GM23338 (cell line): ENCODE measurements at regions not wholly inside any gene's neighbourhood (a gene's known extent, or its start where the extent isn't known, plus 50 kb on each side); places are given as distances from the start of the nearest gene placed in this dataset.

Source experiments
- ATAC-seq: fragments of 200-7000 bp; cut with Tn5 transposase; 3 replicates; pipeline ENCODE4 v1.9.1; 2020
- DNase-seq: peaks from one replicate; pipeline ENCODE4 v3.0.0-alpha.2; 2015; ENCODE audit warnings: low spot score
- H2AFZ ChIP-seq: fragments of 200-600 bp; sonication (generic); 2 replicates; pipeline ENCODE4 v1.8.0; 2016; ENCODE audit warnings: antibody characterized with exemption, mild to moderate bottlenecking, moderate library complexity
- H3F3A ChIP-seq: fragments of 200-600 bp; sonication (generic); replicated peaks from 2 replicates; pipeline ENCODE4 v1.8.0; 2017; ENCODE audit warnings: antibody characterized with exemption, mixed run types, low read depth
- H3K27ac ChIP-seq: fragments of 200-600 bp; sonication (generic); 2 replicates; pipeline ENCODE4 v1.6.1; 2016; ENCODE audit warnings: low read depth
- H3K27me3 ChIP-seq: fragments of 200-600 bp; sonication (generic); 2 replicates; pipeline ENCODE4 v1.8.0; 2016; ENCODE audit warnings: mild to moderate bottlenecking, mixed run types, moderate library complexity; ENCODE audit not compliant: insufficient read depth
- H3K36me3 ChIP-seq: fragments of 200-600 bp; sonication (generic); 2 replicates; pipeline ENCODE4 v1.8.0; 2016; ENCODE audit warnings: mild to moderate bottlenecking; ENCODE audit not compliant: insufficient read depth
- H3K4me1 ChIP-seq: fragments of 200-600 bp; sonication (generic); 2 replicates; pipeline ENCODE4 v1.8.0; 2016; ENCODE audit warnings: mild to moderate bottlenecking, moderate library complexity; ENCODE audit not compliant: insufficient read depth
- H3K4me2 ChIP-seq: fragments of 200-600 bp; sonication (generic); 2 replicates; pipeline ENCODE4 v1.7.1; 2017; ENCODE audit warnings: mixed run types
- H3K4me3 ChIP-seq: fragments of 200-600 bp; sonication (generic); 2 replicates; pipeline ENCODE4 v1.6.1; 2016; ENCODE audit warnings: mixed run types
- H3K79me2 ChIP-seq: fragments of 200-600 bp; sonication (generic); replicated peaks from 2 replicates; pipeline ENCODE4 v1.8.0; 2017; ENCODE audit warnings: mild to moderate bottlenecking; ENCODE audit not compliant: insufficient read depth
- H3K9me2 ChIP-seq: fragments of 200-600 bp; sonication (generic); 2 replicates; pipeline ENCODE4 v1.8.0; 2017; ENCODE audit not compliant: insufficient read depth
- H4K20me1 ChIP-seq: fragments of 200-600 bp; sonication (generic); replicated peaks from 2 replicates; pipeline ENCODE4 v1.8.0; 2017; ENCODE audit warnings: mild to moderate bottlenecking; ENCODE audit not compliant: insufficient read depth
- H3K27ac Mint-ChIP-seq: 2 replicates; pipeline ENCODE4 v1.8.0; 2020; ENCODE audit warnings: inconsistent platforms, mild to moderate bottlenecking, moderate library complexity, mixed read lengths
- H3K27me3 Mint-ChIP-seq: 3 replicates; pipeline ENCODE4 v1.8.0; 2022; ENCODE audit warnings: low read depth, mild to moderate bottlenecking, moderate library complexity, mixed read lengths, inconsistent platforms; ENCODE audit not compliant: insufficient read depth, poor library complexity
- H3K36me3 Mint-ChIP-seq: 3 replicates; pipeline ENCODE4 v1.8.0; 2021; ENCODE audit warnings: low read depth, mild to moderate bottlenecking, inconsistent platforms, moderate library complexity, mixed read lengths
- H3K4me1 Mint-ChIP-seq: 3 replicates; pipeline ENCODE4 v1.8.0; 2020; ENCODE audit warnings: mild to moderate bottlenecking, inconsistent platforms, mixed read lengths
- H3K4me3 Mint-ChIP-seq: 3 replicates; pipeline ENCODE4 v1.8.0; 2021; ENCODE audit warnings: moderate library complexity, mild to moderate bottlenecking, inconsistent platforms, mixed read lengths
- H3K9me3 Mint-ChIP-seq: 3 replicates; pipeline ENCODE4 v1.8.0; 2020; ENCODE audit warnings: moderate library complexity, mild to moderate bottlenecking, inconsistent platforms, mixed read lengths
- CREB1 ChIP-seq: fragments of 250-450 bp; sonication (Bioruptor Pico); IDR thresholded peaks from 2 replicates; pipeline ENCODE4 v1.5.0; 2020; ENCODE audit warnings: low read depth, mild to moderate bottlenecking, moderate library complexity
- CTCF ChIP-seq, 2 experiments: fragments of 200-600 bp in 1 of 2; sonication (generic) in 1 of 2; conservative IDR thresholded peaks; 2 replicates each; pipeline versions ENCODE4 v1.5.1 to v1.6.1; 2016 to 2017; ENCODE audit warnings: antibody characterized with exemption in 2 of 2, low read depth in 2 of 2, mild to moderate bottlenecking in 2 of 2, moderate library complexity in 1 of 2
- ETS1 ChIP-seq: IDR thresholded peaks from 2 replicates; pipeline ENCODE4 v1.6.1; 2016; ENCODE audit warnings: antibody characterized with exemption
- EZH2 ChIP-seq: fragments of 200-600 bp; sonication (generic); IDR thresholded peaks from one replicate; pipeline ENCODE4 v1.8.0; 2017; ENCODE audit warnings: antibody characterized with exemption, mild to moderate bottlenecking, low read depth; ENCODE audit not compliant: unreplicated experiment
- EZH2phosphoT487 ChIP-seq: fragments of 200-600 bp; sonication (generic); IDR thresholded peaks from one replicate; pipeline ENCODE4 v1.8.1; 2018; ENCODE audit warnings: antibody characterized with exemption; ENCODE audit not compliant: unreplicated experiment
- JUNB ChIP-seq: IDR thresholded peaks from one replicate; pipeline ENCODE4 v1.6.1; 2016; ENCODE audit warnings: antibody characterized with exemption; ENCODE audit not compliant: unreplicated experiment
- NANOG ChIP-seq: IDR thresholded peaks from 2 replicates; pipeline ENCODE4 v1.6.1; 2016; ENCODE audit warnings: antibody characterized with exemption, borderline replicate concordance
- POLR2AphosphoS5 ChIP-seq: IDR thresholded peaks from 2 replicates; pipeline ENCODE4 v1.6.1; 2016; ENCODE audit warnings: antibody characterized with exemption, low read depth
- REST ChIP-seq: IDR thresholded peaks from one replicate; pipeline ENCODE4 v1.6.1; 2018; ENCODE audit warnings: antibody characterized with exemption; ENCODE audit not compliant: unreplicated experiment
- STAT1 ChIP-seq: IDR thresholded peaks from one replicate; pipeline ENCODE4 v1.6.1; 2016; ENCODE audit warnings: antibody characterized with exemption; ENCODE audit not compliant: unreplicated experiment
- ZNF114 ChIP-seq: fragments of 250-450 bp; sonication (Bioruptor Pico); IDR thresholded peaks from 2 replicates; pipeline ENCODE4 v1.5.0; 2020; ENCODE audit warnings: mild to moderate bottlenecking, moderate library complexity
- ZNF331 ChIP-seq: fragments of 250-450 bp; sonication (Bioruptor Pico); IDR thresholded peaks from 2 replicates; pipeline ENCODE4 v1.5.0; 2020; ENCODE audit warnings: low read depth, mild to moderate bottlenecking, moderate library complexity

- H2AFZ ChIP-seq = no peak overlapping the region
- Mint-ChIP-seq H3K4me1 (peaks cover 8% of the 10 kb centered on the region), H3K27me3 (peaks cover 1% of the 10 kb centered on the region), H3K27ac (no peak overlapping the region), H3K36me3 (peaks cover 2% of the 10 kb centered on the region; the same call in 1 of the 3 replicates), H3K4me3 (no peak overlapping the region), H3K9me3 (no peaks in the 10 kb centered on the region; the same call in 2 of the 3 replicates)
- ATAC-seq = no peak
- no peak overlapping the region for H3K4me2 ChIP-seq
- no peaks in the 10 kb centered on the region for H3F3A ChIP-seq
- H3K9me2 ChIP-seq = no peaks in the 10 kb centered on the region
- DNase-seq = no peak
- H3K4me1 ChIP-seq = peaks cover 5% of the 10 kb centered on the region; the same call in 1 of the 2 replicates
- H3K27ac ChIP-seq = no peak overlapping the region
- no peak overlapping the region for H3K4me3 ChIP-seq
- no peak for TF ChIP-seq CTCF (conservative IDR thresholded peaks at IDR 0.05; ENCODE audit: low read depth in 2 of 2)
- no peak for TF ChIP-seq EZH2phosphoT487
- no peak for TF ChIP-seq ZNF331
- no peak for TF ChIP-seq JUNB
- no peak for TF ChIP-seq POLR2AphosphoS5
- no peak for TF ChIP-seq STAT1
- no peak for TF ChIP-seq ETS1
- TF ChIP-seq EZH2 = no peak
- no peak for TF ChIP-seq REST
- no peak for TF ChIP-seq NANOG
- TF ChIP-seq CREB1 (CRISPR knock-in tag) = no peak
- no peak for TF ChIP-seq ZNF114 (CRISPR knock-in tag)
- H3K79me2 ChIP-seq = no peaks in the 10 kb centered on the region
- H3K27me3 ChIP-seq = no peaks in the 10 kb centered on the region
- H3K36me3 ChIP-seq = no peaks in the 10 kb centered on the region
- H4K20me1 ChIP-seq = no peaks in the 10 kb centered on the region
Measured at GRCh38 chr14:38547961-38548490, 292.1 kb upstream of the CLEC14A start.
